Panc1 (cell line): ENCODE measurements at regions not wholly inside any gene's neighbourhood (a gene's known extent, or its start where the extent isn't known, plus 50 kb on each side); places are given as distances from the start of the nearest gene placed in this dataset.
"Not testable (repeated sequence)": the region's sequence is repeated elsewhere in the genome, so short reads cannot be mapped to it uniquely, and the experiment has no call there.

Experiments used
- POLR2AphosphoS5 ChIP-seq: IDR thresholded peaks from 2 replicates; pipeline ENCODE4 v1.6.1; 2012; ENCODE audit warnings: mild to moderate bottlenecking, low read depth, low read length, moderate library complexity
- SIN3A ChIP-seq: IDR thresholded peaks from 2 replicates; pipeline ENCODE4 v1.6.1; 2012; ENCODE audit warnings: low read depth, mild to moderate bottlenecking, low read length, moderate library complexity, borderline replicate concordance; ENCODE audit not compliant: insufficient read depth
- TCF7L2 ChIP-seq: IDR thresholded peaks from 2 replicates; pipeline ENCODE4 v1.6.1; 2011; ENCODE audit warnings: mild to moderate bottlenecking, low read depth, low read length, inconsistent platforms
- TF ChIP-seq, protein P1 (sequence below): fragments of 450-650 bp; IDR thresholded peaks from 2 replicates; pipeline ENCODE4 v1.5.1; 2017; ENCODE audit warnings: mild to moderate bottlenecking
- TF ChIP-seq, protein P2 (sequence below), 2 experiments: IDR thresholded peaks; 2 replicates each; pipeline ENCODE4 v1.6.1; 2011 to 2012; ENCODE audit warnings: low read depth in 2 of 2, control low read depth in 1 of 2, low read length in 1 of 2, mild to moderate bottlenecking in 1 of 2, moderate library complexity in 1 of 2; ENCODE audit not compliant: insufficient read depth in 1 of 2

- not testable (repeated sequence) for TF ChIP-seq POLR2AphosphoS5, SIN3A, TCF7L2
- TF ChIP-seq, protein P1, sequence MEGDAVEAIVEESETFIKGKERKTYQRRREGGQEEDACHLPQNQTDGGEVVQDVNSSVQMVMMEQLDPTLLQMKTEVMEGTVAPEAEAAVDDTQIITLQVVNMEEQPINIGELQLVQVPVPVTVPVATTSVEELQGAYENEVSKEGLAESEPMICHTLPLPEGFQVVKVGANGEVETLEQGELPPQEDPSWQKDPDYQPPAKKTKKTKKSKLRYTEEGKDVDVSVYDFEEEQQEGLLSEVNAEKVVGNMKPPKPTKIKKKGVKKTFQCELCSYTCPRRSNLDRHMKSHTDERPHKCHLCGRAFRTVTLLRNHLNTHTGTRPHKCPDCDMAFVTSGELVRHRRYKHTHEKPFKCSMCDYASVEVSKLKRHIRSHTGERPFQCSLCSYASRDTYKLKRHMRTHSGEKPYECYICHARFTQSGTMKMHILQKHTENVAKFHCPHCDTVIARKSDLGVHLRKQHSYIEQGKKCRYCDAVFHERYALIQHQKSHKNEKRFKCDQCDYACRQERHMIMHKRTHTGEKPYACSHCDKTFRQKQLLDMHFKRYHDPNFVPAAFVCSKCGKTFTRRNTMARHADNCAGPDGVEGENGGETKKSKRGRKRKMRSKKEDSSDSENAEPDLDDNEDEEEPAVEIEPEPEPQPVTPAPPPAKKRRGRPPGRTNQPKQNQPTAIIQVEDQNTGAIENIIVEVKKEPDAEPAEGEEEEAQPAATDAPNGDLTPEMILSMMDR: not testable (repeated sequence)
- TF ChIP-seq, protein P2, sequence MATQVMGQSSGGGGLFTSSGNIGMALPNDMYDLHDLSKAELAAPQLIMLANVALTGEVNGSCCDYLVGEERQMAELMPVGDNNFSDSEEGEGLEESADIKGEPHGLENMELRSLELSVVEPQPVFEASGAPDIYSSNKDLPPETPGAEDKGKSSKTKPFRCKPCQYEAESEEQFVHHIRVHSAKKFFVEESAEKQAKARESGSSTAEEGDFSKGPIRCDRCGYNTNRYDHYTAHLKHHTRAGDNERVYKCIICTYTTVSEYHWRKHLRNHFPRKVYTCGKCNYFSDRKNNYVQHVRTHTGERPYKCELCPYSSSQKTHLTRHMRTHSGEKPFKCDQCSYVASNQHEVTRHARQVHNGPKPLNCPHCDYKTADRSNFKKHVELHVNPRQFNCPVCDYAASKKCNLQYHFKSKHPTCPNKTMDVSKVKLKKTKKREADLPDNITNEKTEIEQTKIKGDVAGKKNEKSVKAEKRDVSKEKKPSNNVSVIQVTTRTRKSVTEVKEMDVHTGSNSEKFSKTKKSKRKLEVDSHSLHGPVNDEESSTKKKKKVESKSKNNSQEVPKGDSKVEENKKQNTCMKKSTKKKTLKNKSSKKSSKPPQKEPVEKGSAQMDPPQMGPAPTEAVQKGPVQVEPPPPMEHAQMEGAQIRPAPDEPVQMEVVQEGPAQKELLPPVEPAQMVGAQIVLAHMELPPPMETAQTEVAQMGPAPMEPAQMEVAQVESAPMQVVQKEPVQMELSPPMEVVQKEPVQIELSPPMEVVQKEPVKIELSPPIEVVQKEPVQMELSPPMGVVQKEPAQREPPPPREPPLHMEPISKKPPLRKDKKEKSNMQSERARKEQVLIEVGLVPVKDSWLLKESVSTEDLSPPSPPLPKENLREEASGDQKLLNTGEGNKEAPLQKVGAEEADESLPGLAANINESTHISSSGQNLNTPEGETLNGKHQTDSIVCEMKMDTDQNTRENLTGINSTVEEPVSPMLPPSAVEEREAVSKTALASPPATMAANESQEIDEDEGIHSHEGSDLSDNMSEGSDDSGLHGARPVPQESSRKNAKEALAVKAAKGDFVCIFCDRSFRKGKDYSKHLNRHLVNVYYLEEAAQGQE (IDR thresholded peaks at IDR 0.05; ENCODE audit: insufficient read depth in 1 of 2, low read depth in 2 of 2, low read length in 1 of 2): not testable (repeated sequence)
Observed at GRCh38 chr7:146017366-146017765, 99.2 kb upstream of the CNTNAP2 start.
